GM23338 (cell line): ENCODE measurements at regions not wholly inside any gene's neighbourhood (a gene's known extent, or its start where the extent isn't known, plus 50 kb on each side); places are given as distances from the start of the nearest gene placed in this dataset.

ENCODE experiments used
- ATAC-seq: fragments of 200-7000 bp; cut with Tn5 transposase; 3 replicates; pipeline ENCODE4 v1.9.1; 2020
- DNase-seq: peaks from one replicate; pipeline ENCODE4 v3.0.0-alpha.2; 2015; ENCODE audit warnings: low spot score
- H2AFZ ChIP-seq: fragments of 200-600 bp; sonication (generic); 2 replicates; pipeline ENCODE4 v1.8.0; 2016; ENCODE audit warnings: antibody characterized with exemption, mild to moderate bottlenecking, moderate library complexity
- H3F3A ChIP-seq: fragments of 200-600 bp; sonication (generic); replicated peaks from 2 replicates; pipeline ENCODE4 v1.8.0; 2017; ENCODE audit warnings: antibody characterized with exemption, mixed run types, low read depth
- H3K27ac ChIP-seq: fragments of 200-600 bp; sonication (generic); 2 replicates; pipeline ENCODE4 v1.6.1; 2016; ENCODE audit warnings: low read depth
- H3K27me3 ChIP-seq: fragments of 200-600 bp; sonication (generic); 2 replicates; pipeline ENCODE4 v1.8.0; 2016; ENCODE audit warnings: mild to moderate bottlenecking, mixed run types, moderate library complexity; ENCODE audit not compliant: insufficient read depth
- H3K36me3 ChIP-seq: fragments of 200-600 bp; sonication (generic); 2 replicates; pipeline ENCODE4 v1.8.0; 2016; ENCODE audit warnings: mild to moderate bottlenecking; ENCODE audit not compliant: insufficient read depth
- H3K4me1 ChIP-seq: fragments of 200-600 bp; sonication (generic); 2 replicates; pipeline ENCODE4 v1.8.0; 2016; ENCODE audit warnings: mild to moderate bottlenecking, moderate library complexity; ENCODE audit not compliant: insufficient read depth
- H3K4me2 ChIP-seq: fragments of 200-600 bp; sonication (generic); 2 replicates; pipeline ENCODE4 v1.7.1; 2017; ENCODE audit warnings: mixed run types
- H3K4me3 ChIP-seq: fragments of 200-600 bp; sonication (generic); 2 replicates; pipeline ENCODE4 v1.6.1; 2016; ENCODE audit warnings: mixed run types
- H3K79me2 ChIP-seq: fragments of 200-600 bp; sonication (generic); replicated peaks from 2 replicates; pipeline ENCODE4 v1.8.0; 2017; ENCODE audit warnings: mild to moderate bottlenecking; ENCODE audit not compliant: insufficient read depth
- H3K9me2 ChIP-seq: fragments of 200-600 bp; sonication (generic); 2 replicates; pipeline ENCODE4 v1.8.0; 2017; ENCODE audit not compliant: insufficient read depth
- H4K20me1 ChIP-seq: fragments of 200-600 bp; sonication (generic); replicated peaks from 2 replicates; pipeline ENCODE4 v1.8.0; 2017; ENCODE audit warnings: mild to moderate bottlenecking; ENCODE audit not compliant: insufficient read depth
- H3K27ac Mint-ChIP-seq: 2 replicates; pipeline ENCODE4 v1.8.0; 2020; ENCODE audit warnings: inconsistent platforms, mild to moderate bottlenecking, moderate library complexity, mixed read lengths
- H3K27me3 Mint-ChIP-seq: 3 replicates; pipeline ENCODE4 v1.8.0; 2022; ENCODE audit warnings: low read depth, mild to moderate bottlenecking, moderate library complexity, mixed read lengths, inconsistent platforms; ENCODE audit not compliant: insufficient read depth, poor library complexity
- H3K36me3 Mint-ChIP-seq: 3 replicates; pipeline ENCODE4 v1.8.0; 2021; ENCODE audit warnings: low read depth, mild to moderate bottlenecking, inconsistent platforms, moderate library complexity, mixed read lengths
- H3K4me1 Mint-ChIP-seq: 3 replicates; pipeline ENCODE4 v1.8.0; 2020; ENCODE audit warnings: mild to moderate bottlenecking, inconsistent platforms, mixed read lengths
- H3K4me3 Mint-ChIP-seq: 3 replicates; pipeline ENCODE4 v1.8.0; 2021; ENCODE audit warnings: moderate library complexity, mild to moderate bottlenecking, inconsistent platforms, mixed read lengths
- H3K9me3 Mint-ChIP-seq: 3 replicates; pipeline ENCODE4 v1.8.0; 2020; ENCODE audit warnings: moderate library complexity, mild to moderate bottlenecking, inconsistent platforms, mixed read lengths
- CREB1 ChIP-seq: fragments of 250-450 bp; sonication (Bioruptor Pico); IDR thresholded peaks from 2 replicates; pipeline ENCODE4 v1.5.0; 2020; ENCODE audit warnings: low read depth, mild to moderate bottlenecking, moderate library complexity
- CTCF ChIP-seq, 2 experiments: fragments of 200-600 bp in 1 of 2; sonication (generic) in 1 of 2; conservative IDR thresholded peaks; 2 replicates each; pipeline versions ENCODE4 v1.5.1 to v1.6.1; 2016 to 2017; ENCODE audit warnings: antibody characterized with exemption in 2 of 2, low read depth in 2 of 2, mild to moderate bottlenecking in 2 of 2, moderate library complexity in 1 of 2
- ETS1 ChIP-seq: IDR thresholded peaks from 2 replicates; pipeline ENCODE4 v1.6.1; 2016; ENCODE audit warnings: antibody characterized with exemption
- EZH2 ChIP-seq: fragments of 200-600 bp; sonication (generic); IDR thresholded peaks from one replicate; pipeline ENCODE4 v1.8.0; 2017; ENCODE audit warnings: antibody characterized with exemption, mild to moderate bottlenecking, low read depth; ENCODE audit not compliant: unreplicated experiment
- EZH2phosphoT487 ChIP-seq: fragments of 200-600 bp; sonication (generic); IDR thresholded peaks from one replicate; pipeline ENCODE4 v1.8.1; 2018; ENCODE audit warnings: antibody characterized with exemption; ENCODE audit not compliant: unreplicated experiment
- JUNB ChIP-seq: IDR thresholded peaks from one replicate; pipeline ENCODE4 v1.6.1; 2016; ENCODE audit warnings: antibody characterized with exemption; ENCODE audit not compliant: unreplicated experiment
- NANOG ChIP-seq: IDR thresholded peaks from 2 replicates; pipeline ENCODE4 v1.6.1; 2016; ENCODE audit warnings: antibody characterized with exemption, borderline replicate concordance
- POLR2AphosphoS5 ChIP-seq: IDR thresholded peaks from 2 replicates; pipeline ENCODE4 v1.6.1; 2016; ENCODE audit warnings: antibody characterized with exemption, low read depth
- REST ChIP-seq: IDR thresholded peaks from one replicate; pipeline ENCODE4 v1.6.1; 2018; ENCODE audit warnings: antibody characterized with exemption; ENCODE audit not compliant: unreplicated experiment
- STAT1 ChIP-seq: IDR thresholded peaks from one replicate; pipeline ENCODE4 v1.6.1; 2016; ENCODE audit warnings: antibody characterized with exemption; ENCODE audit not compliant: unreplicated experiment
- ZNF114 ChIP-seq: fragments of 250-450 bp; sonication (Bioruptor Pico); IDR thresholded peaks from 2 replicates; pipeline ENCODE4 v1.5.0; 2020; ENCODE audit warnings: mild to moderate bottlenecking, moderate library complexity
- ZNF331 ChIP-seq: fragments of 250-450 bp; sonication (Bioruptor Pico); IDR thresholded peaks from 2 replicates; pipeline ENCODE4 v1.5.0; 2020; ENCODE audit warnings: low read depth, mild to moderate bottlenecking, moderate library complexity
- ZNF462 ChIP-seq: fragments of 250-450 bp; sonication (Bioruptor Pico); IDR thresholded peaks from 2 replicates; pipeline ENCODE4 v1.5.0; 2020; ENCODE audit warnings: mild to moderate bottlenecking, moderate library complexity

GRCh38 chr7:42753811-42754363 lies 158.0 kb downstream of the C7orf25 start:
- Mint-ChIP-seq H3K27me3 (no peaks in the 10 kb centered on the region), H3K4me3 (no peak overlapping the region), H3K36me3 (no peaks in the 10 kb centered on the region), H3K9me3 (peaks cover 8% of the 10 kb centered on the region; the same call in 2 of the 3 replicates), H3K4me1 (peaks cover 13% of the 10 kb centered on the region; the same call in 2 of the 3 replicates), H3K27ac (no peak overlapping the region)
- Histone ChIP-seq H3K4me1 (peaks cover 8% of the 10 kb centered on the region; the same call in 1 of the 2 replicates), H3K36me3 (no peaks in the 10 kb centered on the region), H3K9me2 (peaks cover 11% of the 10 kb centered on the region), H3K79me2 (no peaks in the 10 kb centered on the region), H3K27me3 (no peaks in the 10 kb centered on the region), H3K4me3 (no peak overlapping the region), H3K4me2 (no peak overlapping the region), H3K27ac (no peak overlapping the region), H4K20me1 (no peaks in the 10 kb centered on the region), H2AFZ (no peak overlapping the region), H3F3A (no peaks in the 10 kb centered on the region)
- DNase-seq (no peak), ATAC-seq (no peak)
- TF ChIP-seq POLR2AphosphoS5 (no peak), ZNF462 (CRISPR knock-in tag) (no peak), ETS1 (no peak), CTCF (conservative IDR thresholded peaks at IDR 0.05; ENCODE audit: low read depth in 2 of 2) (no peak), CREB1 (CRISPR knock-in tag) (no peak), EZH2 (no peak), ZNF331 (CRISPR knock-in tag) (no peak), ZNF114 (CRISPR knock-in tag) (no peak), REST (no peak), EZH2phosphoT487 (no peak), STAT1 (no peak), JUNB (no peak), NANOG (no peak)
